DND-41 (cell line): ENCODE measurements at regions not wholly inside any gene's neighbourhood (a gene's known extent, or its start where the extent isn't known, plus 50 kb on each side); places are given as distances from the start of the nearest gene placed in this dataset.

Source experiments
- CTCF ChIP-seq: IDR thresholded peaks from 2 replicates; pipeline ENCODE4 v1.5.1; 2012; ENCODE audit warnings: borderline replicate concordance, low read length, moderate library complexity, mild to moderate bottlenecking; ENCODE audit not compliant: poor library complexity, severe bottlenecking; ENCODE audit errors: extremely low read depth
- EZH2 ChIP-seq: IDR thresholded peaks from 3 replicates; pipeline ENCODE4 v1.6.1; 2012; ENCODE audit warnings: borderline replicate concordance, low read depth, mild to moderate bottlenecking, moderate library complexity, low read length, inconsistent platforms; ENCODE audit not compliant: severe bottlenecking

GRCh38 chr1:110750562-110750961 lies 75.8 kb upstream of the KCNA3 start:
- TF ChIP-seq CTCF (no peak), EZH2 (no peak)
